ENCODE measurements at regions not wholly inside any gene's neighbourhood (a gene's known extent, or its start where the extent isn't known, plus 50 kb on each side); places are given as distances from the start of the nearest gene placed in this dataset.

DNA sequence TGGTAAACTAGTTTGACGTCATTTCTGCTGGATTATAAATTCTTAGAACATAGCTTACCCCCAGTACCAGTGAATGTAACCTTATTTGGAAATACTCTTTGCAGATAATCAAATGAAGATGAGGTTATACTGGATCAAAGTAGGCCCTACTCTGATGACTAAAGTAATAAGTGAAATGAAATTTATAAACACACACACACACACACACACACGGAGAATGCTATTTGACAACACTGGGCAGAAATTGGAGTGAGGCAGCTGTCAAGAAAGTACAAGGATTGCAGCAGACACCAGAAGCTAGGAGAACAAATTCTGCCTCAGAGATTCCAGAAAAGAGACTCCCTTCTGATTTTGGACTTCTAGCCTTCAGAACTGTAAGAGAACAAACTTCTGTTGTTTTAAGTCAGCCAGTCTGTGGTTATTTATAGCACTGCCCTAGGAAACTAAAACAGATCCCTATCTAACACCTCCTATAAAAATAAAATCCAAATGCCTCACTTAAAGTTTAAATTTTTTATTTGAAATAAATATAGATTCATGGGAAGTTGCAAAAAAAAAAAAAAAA, 448.6 kb downstream of the PCDH18 start:
- no peak for DNase-seq (ENCODE audit: low spot score)
- ATAC-seq: no peak

GRCh38 chr4:137082061-137082460, 450.2 kb downstream of the PCDH18 start:
- ATAC-seq (no peak), DNase-seq (ENCODE audit: low spot score) (no peak)

DNA sequence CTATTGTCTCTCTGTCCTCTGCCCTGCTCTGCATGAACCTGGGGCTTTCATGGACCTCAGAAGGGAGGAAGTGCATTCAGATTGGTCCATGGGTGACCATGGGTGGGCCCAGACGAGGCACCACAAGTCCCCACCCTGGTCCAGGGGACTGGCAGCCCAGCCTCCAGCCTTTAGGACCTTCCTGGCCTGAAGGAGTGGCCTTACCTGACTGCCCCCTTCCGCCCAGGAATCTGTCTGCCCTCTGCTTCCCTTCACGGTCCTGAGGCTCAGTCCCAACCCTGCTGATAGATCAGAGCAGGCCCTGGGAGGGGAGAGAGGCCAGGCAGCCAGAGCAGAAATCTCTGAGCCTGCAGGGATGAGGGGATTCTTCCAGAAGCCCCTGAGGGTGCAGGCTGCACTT, 455.4 kb downstream of the PCDH18 start:
- ATAC-seq (no peak), DNase-seq (ENCODE audit: low spot score) (no peak)

GRCh38 chr4:137075586-137075985, 456.7 kb downstream of the PCDH18 start:
- ATAC-seq: no peak
- DNase-seq (ENCODE audit: low spot score): no peak

GRCh38 chr4:137070614-137071013, 461.7 kb downstream of the PCDH18 start:
- no peak for ATAC-seq
- no peak for DNase-seq (ENCODE audit: low spot score)

DNA sequence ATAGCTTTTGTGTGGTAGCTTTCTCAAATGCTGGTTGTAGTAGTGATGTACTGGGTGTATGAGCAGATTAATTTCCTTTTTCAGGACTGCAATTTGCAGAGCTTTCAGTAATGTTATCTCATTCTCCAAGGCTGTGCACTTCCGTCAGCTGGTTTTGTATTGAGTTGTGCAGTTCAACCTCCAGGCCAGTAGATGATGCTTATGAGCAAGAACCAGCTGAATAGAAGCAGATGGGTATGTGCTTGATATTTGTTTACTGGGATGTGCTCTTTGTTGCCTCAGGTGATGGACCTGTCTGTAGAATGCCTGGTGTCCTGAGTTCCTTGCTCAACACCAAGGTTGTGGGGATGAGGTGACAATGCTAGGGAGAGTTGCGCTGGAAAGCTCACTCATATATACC, 462.8 kb downstream of the PCDH18 start:
- ATAC-seq (no peak), DNase-seq (ENCODE audit: low spot score) (no peak)

GRCh38 chr4:137067735-137068134, 464.6 kb downstream of the PCDH18 start:
- DNase-seq (ENCODE audit: low spot score) (no peak), ATAC-seq (no peak)

DNA sequence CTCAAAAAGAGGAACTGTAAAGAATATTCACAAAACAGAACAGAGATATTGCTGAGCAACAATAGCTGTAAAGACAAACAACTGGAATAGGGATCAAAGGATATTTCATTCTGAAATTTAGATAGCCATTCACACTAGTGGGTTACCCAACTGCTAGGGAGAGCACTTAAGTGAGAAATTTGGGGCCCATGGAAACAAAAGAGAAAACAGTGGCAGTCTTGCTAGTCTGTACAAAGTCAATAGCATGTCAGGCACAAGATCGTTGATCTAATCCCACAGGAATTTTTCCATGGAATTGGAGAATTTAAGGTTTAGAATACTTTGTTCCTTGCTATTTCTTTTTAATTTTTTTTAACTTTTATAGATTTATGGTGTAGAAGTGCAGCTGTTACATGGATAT, 467.0 kb downstream of the PCDH18 start:
- ATAC-seq: no peak
- DNase-seq (ENCODE audit: low spot score): no peak

- DNase-seq (ENCODE audit: low spot score) (no peak), ATAC-seq (no peak)
Observed at GRCh38 chr4:137063961-137064360, 468.3 kb downstream of the PCDH18 start.

DNA sequence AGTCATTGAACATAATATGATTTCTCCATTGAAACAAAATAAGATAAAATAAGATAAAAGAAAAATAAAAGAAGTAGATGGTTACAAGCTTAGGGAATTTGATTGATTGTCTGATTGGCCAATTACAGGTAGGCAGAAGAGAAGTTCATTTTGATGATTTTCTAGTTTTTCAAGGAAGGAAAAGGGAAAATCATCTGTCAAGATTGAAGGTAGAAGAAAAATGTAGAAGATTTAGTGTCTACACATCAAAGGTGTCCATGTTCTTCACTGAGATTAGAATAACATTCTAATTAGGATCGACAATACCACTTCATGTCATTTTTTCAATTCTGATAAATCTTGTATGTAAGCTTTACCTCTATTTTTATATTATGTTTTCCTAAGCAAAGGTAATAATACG, 489.1 kb downstream of the PCDH18 start:
- no peak for ATAC-seq
- no peak for DNase-seq (ENCODE audit: low spot score)

DNA sequence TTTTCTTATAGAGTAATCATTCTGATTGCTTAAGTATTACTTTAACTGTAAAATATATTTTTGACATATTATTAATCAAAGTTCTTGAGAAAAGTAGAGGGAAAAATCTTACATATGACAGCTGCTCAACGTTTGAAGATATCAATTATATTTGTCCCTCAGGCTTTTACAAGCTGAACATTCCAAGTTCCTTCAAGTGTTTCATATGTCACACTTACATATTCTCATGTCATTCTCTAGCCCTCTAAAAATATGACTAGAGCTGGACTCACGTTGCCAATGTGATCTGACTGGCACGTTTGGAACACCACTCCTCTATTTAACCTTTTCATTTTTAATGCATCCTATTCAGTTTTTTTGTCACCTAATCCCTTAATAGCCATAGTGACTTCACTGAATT, 492.9 kb downstream of the PCDH18 start:
- no peak for DNase-seq (ENCODE audit: low spot score)
- no peak for ATAC-seq

- ATAC-seq (no peak), DNase-seq (ENCODE audit: low spot score) (no peak)
Observed at GRCh38 chr4:137032222-137032621, 500.1 kb downstream of the PCDH18 start.

DNA sequence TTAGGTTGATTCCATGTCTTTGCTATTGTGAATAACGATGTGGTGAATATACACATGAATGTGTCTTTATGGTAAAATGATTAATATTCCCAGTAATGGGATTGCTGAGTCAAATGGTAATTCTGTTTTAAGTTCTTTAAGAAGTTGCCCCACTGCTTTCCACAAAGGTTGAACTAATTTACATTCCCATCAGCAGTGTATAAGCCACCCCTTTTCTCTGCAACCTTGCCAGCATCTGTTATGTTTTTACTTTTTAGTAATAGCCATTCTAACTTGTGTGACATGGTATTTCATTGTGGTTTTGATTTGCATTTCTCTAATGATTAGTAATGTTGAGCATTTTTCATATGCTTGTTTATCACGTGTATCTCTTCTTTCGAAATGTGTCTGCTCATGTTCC, 503.3 kb downstream of the PCDH18 start:
- no peak for ATAC-seq

GRCh38 chr4:137025484-137026059, 506.7 kb downstream of the PCDH18 start:
- ATAC-seq (no peak), DNase-seq (ENCODE audit: low spot score) (no peak)

More for the DNA sequence above, 503.3 kb downstream of the PCDH18 start:
- DNase-seq (ENCODE audit: low spot score): no peak

DNA sequence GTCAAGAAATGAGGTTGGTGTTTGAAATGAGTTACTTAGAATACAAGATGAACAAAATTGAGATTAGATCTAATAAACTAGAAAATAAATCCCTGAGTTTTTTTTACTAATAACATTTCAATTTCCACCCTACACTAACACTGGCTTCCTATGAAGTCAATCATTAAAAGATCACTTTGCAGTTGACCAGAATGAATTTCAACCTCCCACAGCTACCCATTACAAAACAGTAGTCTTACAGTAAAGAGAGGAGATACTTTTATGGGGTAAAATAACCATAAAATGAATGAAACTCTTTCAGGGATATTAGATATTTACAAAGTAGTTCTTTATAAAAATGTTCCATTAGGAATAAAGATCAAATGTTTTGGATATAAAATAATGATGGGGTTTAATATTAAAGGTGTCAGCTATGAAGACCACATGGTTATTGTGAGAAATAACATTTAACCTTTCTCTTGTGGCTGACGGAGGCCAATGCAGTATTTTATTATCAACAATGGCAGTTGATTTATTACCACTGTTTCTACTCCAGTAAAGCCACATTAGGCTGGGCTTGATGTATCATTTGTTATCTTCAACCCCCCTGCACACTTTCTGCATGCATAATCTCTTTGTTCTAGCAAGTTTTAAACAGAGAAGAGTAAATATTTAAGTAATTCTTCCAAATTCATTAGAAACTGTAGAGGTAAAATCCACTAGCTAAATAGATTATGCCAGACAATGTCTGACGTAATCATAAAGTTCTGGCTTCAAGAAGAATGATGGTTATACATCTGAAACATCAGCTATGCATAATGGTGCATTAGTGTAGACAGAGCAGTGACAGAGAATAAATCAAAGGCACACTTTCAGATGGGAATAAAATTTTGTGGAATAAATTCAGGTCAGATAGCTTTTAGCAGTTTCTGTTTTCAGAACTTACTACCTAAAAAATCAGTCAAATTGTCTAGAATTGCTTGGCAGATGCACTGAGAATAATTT, 516.6 kb downstream of the PCDH18 start:
- ATAC-seq (no peak), DNase-seq (ENCODE audit: low spot score) (no peak)

DNA sequence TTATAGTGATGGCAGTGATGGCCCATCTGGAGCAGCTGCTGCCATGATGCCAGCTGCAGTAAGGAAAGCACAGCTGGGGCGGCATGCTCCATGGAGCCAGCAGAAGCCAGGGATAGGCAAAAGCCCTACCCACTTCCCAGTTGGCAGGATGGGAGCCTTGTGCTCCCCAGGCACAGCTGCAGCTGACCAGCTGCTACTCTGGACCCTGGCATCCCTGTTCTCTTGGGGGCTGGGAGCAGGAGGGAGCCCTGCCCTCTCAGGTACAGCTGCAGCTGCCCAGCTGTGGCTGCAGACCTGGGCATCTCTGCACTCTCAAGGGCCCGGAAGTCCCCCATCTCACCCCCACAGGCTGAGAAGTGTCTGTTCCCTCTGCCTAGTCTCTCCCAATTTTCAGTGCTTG, 531.9 kb downstream of the PCDH18 start:
- no peak for DNase-seq (ENCODE audit: low spot score)
- ATAC-seq: no peak

- ATAC-seq: no peak
- DNase-seq (ENCODE audit: low spot score): no peak
Observed at GRCh38 chr4:136992032-136992431, 540.3 kb downstream of the PCDH18 start.

GRCh38 chr4:136985683-136986082, 546.6 kb downstream of the PCDH18 start:
- DNase-seq (ENCODE audit: low spot score): no peak
- no peak for ATAC-seq

DNA sequence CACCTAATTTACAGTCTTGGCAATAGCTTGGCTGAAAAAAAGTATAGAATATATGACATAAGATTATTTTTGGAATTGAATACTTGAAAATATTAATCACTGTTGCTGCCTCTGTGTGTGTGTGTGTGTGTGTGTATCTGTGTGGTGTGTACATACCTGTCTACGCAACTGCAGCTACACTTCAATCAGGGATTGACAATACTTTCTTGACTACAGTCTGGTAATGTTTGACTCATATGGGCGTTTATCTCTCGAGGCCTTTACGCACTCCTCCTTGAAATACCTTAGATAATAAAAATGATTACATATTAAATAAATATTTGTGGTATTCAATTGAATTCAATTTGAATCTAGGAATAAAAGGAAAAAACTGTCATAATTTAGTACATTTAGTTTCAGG, 565.2 kb downstream of the PCDH18 start:
- DNase-seq (ENCODE audit: low spot score) (no peak), ATAC-seq (no peak)

DNA sequence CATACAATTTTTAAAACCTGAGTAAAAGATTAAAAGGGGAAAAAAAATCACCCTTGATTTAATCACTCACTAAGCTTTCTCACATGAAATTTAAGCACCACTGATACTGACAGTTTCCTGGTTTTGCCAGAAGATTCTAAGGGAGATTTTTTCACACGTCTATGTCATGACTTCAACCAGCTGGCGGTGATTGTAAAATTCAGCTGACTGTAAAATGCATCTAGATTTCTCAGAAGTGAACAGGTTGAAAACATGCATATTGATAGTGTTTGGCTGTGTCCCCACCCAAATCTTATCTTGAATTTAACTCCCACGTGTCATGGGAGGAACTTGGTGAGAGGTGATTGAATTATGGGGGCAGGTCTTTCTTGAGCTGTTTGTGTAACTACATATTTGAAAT, 566.8 kb downstream of the PCDH18 start:
- no peak for ATAC-seq
- DNase-seq (ENCODE audit: low spot score): no peak

DNA sequence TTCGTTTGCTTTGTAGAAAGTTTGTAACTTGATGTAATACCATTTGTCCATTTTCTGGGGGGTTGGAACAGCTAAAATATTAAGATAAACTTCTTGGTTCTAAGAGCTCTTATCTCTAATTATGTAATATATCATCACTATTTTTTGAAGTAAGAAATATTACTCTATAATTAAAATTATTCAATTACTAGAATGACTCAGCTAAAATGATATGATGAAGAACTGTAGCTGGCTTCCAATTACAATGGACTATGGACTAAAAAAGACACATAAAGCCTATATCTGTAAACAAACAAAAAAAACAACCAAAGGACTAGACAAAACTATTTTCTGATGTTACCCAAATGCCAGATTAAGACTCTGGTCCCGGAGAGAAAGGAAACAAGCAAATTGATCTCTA, 569.4 kb downstream of the PCDH18 start:
- ATAC-seq (no peak), DNase-seq (ENCODE audit: low spot score) (no peak)

GRCh38 chr4:136946307-136946907, 585.9 kb downstream of the PCDH18 start:
- DNase-seq (ENCODE audit: low spot score) (no peak), ATAC-seq (no peak)

Data from left lobe of liver (tissue), 2 donors.